ENCODE measurements at regions not wholly inside any gene's neighbourhood (a gene's known extent, or its start where the extent isn't known, plus 50 kb on each side); places are given as distances from the start of the nearest gene placed in this dataset.

GRCh38 chr5:125634216-125634835 is 788.9 kb upstream of the GRAMD2B start:
- no peaks in the 10 kb centered on the region for H3K27me3 Mint-ChIP-seq
- H3K4me1 Mint-ChIP-seq = no peaks in the 10 kb centered on the region
- DNase-seq (no peak), ATAC-seq (no peak)
- no peak overlapping the region for H3K27ac Mint-ChIP-seq
- H3K9me3 ChIP-seq (ENCODE audit: control insufficient read depth, low read length, poor library complexity, severe bottlenecking) = no peaks in the 10 kb centered on the region
- H3K4me3 Mint-ChIP-seq = no peak overlapping the region
- H3K36me3 Mint-ChIP-seq (ENCODE audit: low read depth) = no peaks in the 10 kb centered on the region

GRCh38 chr5:125639858-125640257 is 783.4 kb upstream of the GRAMD2B start:
- Mint-ChIP-seq H3K36me3 (ENCODE audit: low read depth) (no peaks in the 10 kb centered on the region), H3K27ac (no peak overlapping the region), H3K4me1 (no peaks in the 10 kb centered on the region), H3K27me3 (no peaks in the 10 kb centered on the region), H3K4me3 (no peak overlapping the region)
- ATAC-seq (no peak), DNase-seq (no peak)
- no peaks in the 10 kb centered on the region for H3K9me3 ChIP-seq (ENCODE audit: control insufficient read depth, low read length, poor library complexity, severe bottlenecking)

GRCh38 chr5:125652761-125653160 is 770.4 kb upstream of the GRAMD2B start:
- H3K4me1 Mint-ChIP-seq = no peaks in the 10 kb centered on the region
- H3K4me3 Mint-ChIP-seq = no peak overlapping the region
- H3K36me3 Mint-ChIP-seq (ENCODE audit: low read depth) = no peaks in the 10 kb centered on the region

GRCh38 chr5:125654392-125654791 is 768.8 kb upstream of the GRAMD2B start:
- H3K9me3 ChIP-seq (ENCODE audit: control insufficient read depth, low read length, poor library complexity, severe bottlenecking) = no peaks in the 10 kb centered on the region
- Mint-ChIP-seq H3K27me3 (no peaks in the 10 kb centered on the region), H3K36me3 (ENCODE audit: low read depth) (no peaks in the 10 kb centered on the region), H3K4me3 (no peak overlapping the region), H3K27ac (no peak overlapping the region), H3K4me1 (no peaks in the 10 kb centered on the region)
- DNase-seq (no peak), ATAC-seq (no peak)

More at GRCh38 chr5:125652761-125653160, 770.4 kb upstream of the GRAMD2B start:
- no peaks in the 10 kb centered on the region for H3K9me3 ChIP-seq (ENCODE audit: control insufficient read depth, low read length, poor library complexity, severe bottlenecking)
- no peak overlapping the region for H3K27ac Mint-ChIP-seq
- DNase-seq (no peak), ATAC-seq (no peak)
- H3K27me3 Mint-ChIP-seq = no peaks in the 10 kb centered on the region

- Mint-ChIP-seq H3K27me3 (no peaks in the 10 kb centered on the region), H3K27ac (no peak overlapping the region), H3K36me3 (ENCODE audit: low read depth) (no peaks in the 10 kb centered on the region), H3K4me3 (no peak overlapping the region), H3K4me1 (no peaks in the 10 kb centered on the region)
- ATAC-seq = no peak
- no peak for DNase-seq
- H3K9me3 ChIP-seq (ENCODE audit: control insufficient read depth, low read length, poor library complexity, severe bottlenecking) = no peaks in the 10 kb centered on the region
These were observed 768.1 kb upstream of the GRAMD2B start for GRCh38 chr5:125655156-125655555.

- no peak for ATAC-seq
- no peak for DNase-seq
These were observed 765.3 kb upstream of the GRAMD2B start for GRCh38 chr5:125657936-125658335.

GRCh38 chr5:125659316-125660023 is 763.7 kb upstream of the GRAMD2B start:
- H3K9me3 ChIP-seq (ENCODE audit: control insufficient read depth, low read length, poor library complexity, severe bottlenecking) = no peaks in the 10 kb centered on the region
- Mint-ChIP-seq H3K36me3 (ENCODE audit: low read depth) (no peaks in the 10 kb centered on the region), H3K27ac (no peak overlapping the region), H3K27me3 (no peaks in the 10 kb centered on the region), H3K4me3 (no peak overlapping the region), H3K4me1 (no peaks in the 10 kb centered on the region)
- ATAC-seq (no peak), DNase-seq (no peak)

More at GRCh38 chr5:125657936-125658335, 765.3 kb upstream of the GRAMD2B start:
- no peak overlapping the region for H3K4me3 Mint-ChIP-seq
- H3K9me3 ChIP-seq (ENCODE audit: control insufficient read depth, low read length, poor library complexity, severe bottlenecking) = no peaks in the 10 kb centered on the region
- no peaks in the 10 kb centered on the region for H3K36me3 Mint-ChIP-seq (ENCODE audit: low read depth)
- H3K27ac Mint-ChIP-seq = no peak overlapping the region
- H3K4me1 Mint-ChIP-seq = no peaks in the 10 kb centered on the region
- H3K27me3 Mint-ChIP-seq = no peaks in the 10 kb centered on the region

- no peaks in the 10 kb centered on the region for H3K27me3 Mint-ChIP-seq
- DNase-seq (no peak), ATAC-seq (no peak)
- no peaks in the 10 kb centered on the region for H3K4me1 Mint-ChIP-seq
- no peaks in the 10 kb centered on the region for H3K9me3 ChIP-seq (ENCODE audit: control insufficient read depth, low read length, poor library complexity, severe bottlenecking)
- H3K27ac Mint-ChIP-seq = no peak overlapping the region
- no peak overlapping the region for H3K4me3 Mint-ChIP-seq
- no peaks in the 10 kb centered on the region for H3K36me3 Mint-ChIP-seq (ENCODE audit: low read depth)
These were observed 762.8 kb upstream of the GRAMD2B start for GRCh38 chr5:125660231-125660895.

GRCh38 chr5:125661584-125661983 is 761.6 kb upstream of the GRAMD2B start:
- ATAC-seq = no peak
- Mint-ChIP-seq H3K27me3 (no peaks in the 10 kb centered on the region), H3K4me3 (no peak overlapping the region), H3K27ac (no peak overlapping the region), H3K4me1 (no peaks in the 10 kb centered on the region), H3K36me3 (ENCODE audit: low read depth) (no peaks in the 10 kb centered on the region)
- H3K9me3 ChIP-seq (ENCODE audit: control insufficient read depth, low read length, poor library complexity, severe bottlenecking) = no peaks in the 10 kb centered on the region
- DNase-seq = no peak

- Mint-ChIP-seq H3K4me3 (no peak overlapping the region), H3K27ac (no peak overlapping the region), H3K27me3 (no peaks in the 10 kb centered on the region), H3K36me3 (ENCODE audit: low read depth) (no peaks in the 10 kb centered on the region), H3K4me1 (no peaks in the 10 kb centered on the region)
- no peak for DNase-seq
- no peak for ATAC-seq
- no peaks in the 10 kb centered on the region for H3K9me3 ChIP-seq (ENCODE audit: control insufficient read depth, low read length, poor library complexity, severe bottlenecking)
These were observed 754.3 kb upstream of the GRAMD2B start for GRCh38 chr5:125668884-125669283.

GRCh38 chr5:125673359-125673950 is 749.8 kb upstream of the GRAMD2B start:
- H3K27ac Mint-ChIP-seq = no peak overlapping the region
- no peaks in the 10 kb centered on the region for H3K27me3 Mint-ChIP-seq
- no peaks in the 10 kb centered on the region for H3K4me1 Mint-ChIP-seq
- H3K36me3 Mint-ChIP-seq (ENCODE audit: low read depth) = no peaks in the 10 kb centered on the region
- H3K4me3 Mint-ChIP-seq = no peak overlapping the region
- no peaks in the 10 kb centered on the region for H3K9me3 ChIP-seq (ENCODE audit: control insufficient read depth, low read length, poor library complexity, severe bottlenecking)
- ATAC-seq (no peak), DNase-seq (no peak)

GRCh38 chr5:125679522-125679921 is 743.7 kb upstream of the GRAMD2B start:
- Mint-ChIP-seq H3K4me1 (no peaks in the 10 kb centered on the region), H3K27ac (no peak overlapping the region), H3K4me3 (no peak overlapping the region), H3K36me3 (ENCODE audit: low read depth) (no peaks in the 10 kb centered on the region), H3K27me3 (no peaks in the 10 kb centered on the region)
- no peak for DNase-seq
- no peak for ATAC-seq
- no peaks in the 10 kb centered on the region for H3K9me3 ChIP-seq (ENCODE audit: control insufficient read depth, low read length, poor library complexity, severe bottlenecking)

- no peaks in the 10 kb centered on the region for H3K9me3 ChIP-seq (ENCODE audit: control insufficient read depth, low read length, poor library complexity, severe bottlenecking)
- no peaks in the 10 kb centered on the region for H3K27me3 Mint-ChIP-seq
- H3K36me3 Mint-ChIP-seq (ENCODE audit: low read depth) = no peaks in the 10 kb centered on the region
- no peak for ATAC-seq
- no peaks in the 10 kb centered on the region for H3K4me1 Mint-ChIP-seq
- DNase-seq = no peak
- no peak overlapping the region for H3K27ac Mint-ChIP-seq
- H3K4me3 Mint-ChIP-seq = no peak overlapping the region
These were observed 739.5 kb upstream of the GRAMD2B start for GRCh38 chr5:125683669-125684068.
